Heart left ventricle (tissue), 16 donors: ENCODE measurements at regions not wholly inside any gene's neighbourhood (a gene's known extent, or its start where the extent isn't known, plus 50 kb on each side); places are given as distances from the start of the nearest gene placed in this dataset.

Experiments used
- ATAC-seq, 4 donors: fragments of 200-7000 bp; cut with Tn5 transposase; one replicate each; pipeline ENCODE4 v1.9.1; 2020 to 2022; ENCODE audit warnings: moderate library complexity in 4 of 4, mild to moderate bottlenecking in 3 of 4, moderate number of reproducible peaks in 1 of 4
- DNase-seq, 5 donors: peaks; one replicate each; pipeline ENCODE4 v3.0.0-alpha.2; 2020
- H3K27ac ChIP-seq, 12 donors: fragments of 200-600 bp; sonication (generic) in 4 of 12; one replicate each; pipeline versions ENCODE4 v1.5.0 to v1.8.0; 2016 to 2022; ENCODE audit warnings: mild to moderate bottlenecking in 2 of 12
- H3K27me3 ChIP-seq, 9 donors: fragments of 200-600 bp; sonication (generic) in 2 of 9; one replicate each; pipeline versions ENCODE4 v1.5.1 to v1.8.0; 2016 to 2022; ENCODE audit warnings: mild to moderate bottlenecking in 3 of 9
- H3K36me3 ChIP-seq, 9 donors: fragments of 200-600 bp; sonication (generic) in 2 of 9; one replicate each; pipeline versions ENCODE4 v1.5.0 to v1.8.0; 2018 to 2022; ENCODE audit warnings: mild to moderate bottlenecking in 2 of 9
- H3K4me1 ChIP-seq, 12 donors: fragments of 200-600 bp; sonication (generic) in 4 of 12; one replicate each; pipeline versions ENCODE4 v1.5.0 to v1.8.0; 2016 to 2022; ENCODE audit warnings: mild to moderate bottlenecking in 3 of 12
- H3K4me3 ChIP-seq, 12 donors: fragments of 200-600 bp; sonication (generic) in 4 of 12; one replicate each; pipeline versions ENCODE4 v1.5.0 to v1.8.0; 2017 to 2022; ENCODE audit warnings: mild to moderate bottlenecking in 9 of 12, moderate library complexity in 4 of 12
- H3K9me3 ChIP-seq, 12 donors: fragments of 200-600 bp; sonication (generic) in 4 of 12; one replicate each; pipeline versions ENCODE4 v1.5.0 to v1.8.0; 2016 to 2022; ENCODE audit warnings: mild to moderate bottlenecking in 1 of 12
- CTCF ChIP-seq, 12 donors: fragments of 200-600 bp; sonication (generic) in 4 of 12; IDR thresholded peaks; one replicate each; pipeline versions ENCODE4 v1.5.0 to v1.8.0; 2018 to 2022; ENCODE audit warnings: antibody characterized with exemption in 12 of 12, mild to moderate bottlenecking in 5 of 12
- POLR2A ChIP-seq, 2 donors: fragments of 450-650 bp; IDR thresholded peaks; one replicate each; pipeline ENCODE4 v1.6.1; 2017; ENCODE audit warnings: antibody characterized with exemption in 2 of 2, mild to moderate bottlenecking in 2 of 2, moderate library complexity in 2 of 2
- WGBS, 4 donors: extraction: QIAGEN DNeasy Blood & Tissue Kit in 2 of 4; methylation state at CpG; one replicate each; pipeline versions ENCODE4 v1.1.5 to v1.1.7; 2013 to 2018; 5-methylcytosine and 5-hydroxymethylcytosine counted together
- intact Hi-C, 10 donors: fragments of 100-400 bp; cut with DNase I; formaldehyde crosslinking; loops; one replicate each; pipeline versions ENCODE4 v1.11.1 to v1.14.2; 2022
- donor health status: ischemic (EF 13 %, LVEDD 7.1; RV severe dilation, severe dysfunction).
- donor health status: healthy with polysubstance abuse.
- donor health status: DM: no; HTN: yes; CAD: no.
- donor health status: DM: no; HTN: no; CAD: no.
- donor health status: ischemic (EF 25% LVEDD 6.9; RV normal size, moderate dysfunction).
- donor health status: ischemic (EF 25% LVEDD 5.7; RV mildly dilated, moderate dysfunction).
- donor health status: healthy.
- donor health status: DM: yes; HTN: yes; CAD: no.
- donor health status: ischemic (EF 35%, LVEDD 5.7; RV mildly dilated, moderate dysfunction).
- donor health status: nonischemic (EF 11% LVEDD 7.7; RV severe dilation, severe dysfunction).
- donor health status: DM: yes; HTN: yes; CAD: no.
- donor health status: PGD.
- donor health status: ischemic (EF 29% LVEDD 5.4; RV normal size, mild dysfunction).
- donor health status: nonischemic (EF 23%, LVEDD 6.1; RV moderate dilation, normal function).

GRCh38 chr15:25242166-25242879 is 196.5 kb downstream of the UBE3A start:
- DNase-seq, result peak in 3 of 5 donors; percentile 3 to 28 (median 15)
- no peak overlapping the region for H3K27ac ChIP-seq
- no peak overlapping the region for H3K4me3 ChIP-seq
- TF ChIP-seq POLR2A (IDR thresholded peaks at IDR 0.05), result no peak
- no peak for TF ChIP-seq CTCF (IDR thresholded peaks at IDR 0.05)
- 60 to 71% (median 68%) methylated on average over 5 to 10 of the region's 10 CpGs for WGBS, 4 donors
- peaks cover 0 to 43% (median 0%) of the 10 kb centered on the region in 12 donors for H3K9me3 ChIP-seq
- no peaks in the 10 kb centered on the region for H3K27me3 ChIP-seq
- H3K36me3 ChIP-seq, result no peaks in the 10 kb centered on the region
- intact Hi-C loops, result no loop called here
- H3K4me1 ChIP-seq, result no peaks in the 10 kb centered on the region
- ATAC-seq, result no peak

- peak in 3 of 5 donors; percentile 11 to 33 (median 24) for DNase-seq
- no peak overlapping the region for H3K27ac ChIP-seq
- no peaks in the 10 kb centered on the region for H3K27me3 ChIP-seq
- peaks cover 0 to 42% (median 0%) of the 10 kb centered on the region in 12 donors for H3K9me3 ChIP-seq
- H3K4me1 ChIP-seq, result no peaks in the 10 kb centered on the region
- no peak overlapping the region for H3K4me3 ChIP-seq
- intact Hi-C loops, result no loop called here
- no peaks in the 10 kb centered on the region for H3K36me3 ChIP-seq
- 80 to 87% (median 83%) methylated on average over 12 to 15 of the region's 15 CpGs for WGBS, 4 donors
- TF ChIP-seq POLR2A (IDR thresholded peaks at IDR 0.05) (no peak), CTCF (IDR thresholded peaks at IDR 0.05) (no peak)
- no peak for ATAC-seq
Measured at GRCh38 chr15:25242957-25243799, 195.6 kb downstream of the UBE3A start.

- Histone ChIP-seq H3K27me3 (no peaks in the 10 kb centered on the region), H3K27ac (no peak overlapping the region), H3K4me3 (no peak overlapping the region), H3K36me3 (no peaks in the 10 kb centered on the region), H3K4me1 (no peaks in the 10 kb centered on the region), H3K9me3 (peaks cover 0 to 39% (median 0%) of the 10 kb centered on the region in 12 donors)
- no peak for TF ChIP-seq CTCF (IDR thresholded peaks at IDR 0.05)
- no peak for TF ChIP-seq POLR2A (IDR thresholded peaks at IDR 0.05)
- ATAC-seq (no peak), DNase-seq (peak in 2 of 5 donors; percentile 14 to 46)
- WGBS, 4 donors, result 86 to 100% (median 90%) methylated on average over 2 to 7 of the region's 7 CpGs
- intact Hi-C loops, result no loop called here
Measured at GRCh38 chr15:25243800-25244097, 195.1 kb downstream of the UBE3A start.
